ENCODE measurements at regions not wholly inside any gene's neighbourhood (a gene's known extent, or its start where the extent isn't known, plus 50 kb on each side); places are given as distances from the start of the nearest gene placed in this dataset.

DNA sequence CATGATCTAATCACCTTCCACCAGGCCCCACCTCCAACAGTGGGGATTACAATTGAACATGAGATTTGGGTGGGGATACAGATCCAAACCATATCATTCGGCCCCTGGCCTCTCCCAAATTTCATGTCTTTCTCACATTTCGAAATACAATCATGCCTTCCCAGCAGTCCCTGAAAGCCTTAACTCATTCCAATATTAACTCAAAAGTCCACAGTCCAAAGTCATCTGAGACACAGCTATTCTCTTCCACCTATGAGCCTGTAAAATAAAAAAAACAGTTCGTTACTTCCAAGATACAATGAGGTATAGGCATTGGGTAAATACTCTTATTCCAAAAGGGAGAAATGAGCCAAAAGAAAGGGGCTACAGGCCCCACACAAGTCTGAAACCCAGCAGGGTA, 222.6 kb downstream of the SOD2 start:
- no peak for TF ChIP-seq POLR2A (IDR thresholded peaks at IDR 0.05)
- TF ChIP-seq, protein P1, sequence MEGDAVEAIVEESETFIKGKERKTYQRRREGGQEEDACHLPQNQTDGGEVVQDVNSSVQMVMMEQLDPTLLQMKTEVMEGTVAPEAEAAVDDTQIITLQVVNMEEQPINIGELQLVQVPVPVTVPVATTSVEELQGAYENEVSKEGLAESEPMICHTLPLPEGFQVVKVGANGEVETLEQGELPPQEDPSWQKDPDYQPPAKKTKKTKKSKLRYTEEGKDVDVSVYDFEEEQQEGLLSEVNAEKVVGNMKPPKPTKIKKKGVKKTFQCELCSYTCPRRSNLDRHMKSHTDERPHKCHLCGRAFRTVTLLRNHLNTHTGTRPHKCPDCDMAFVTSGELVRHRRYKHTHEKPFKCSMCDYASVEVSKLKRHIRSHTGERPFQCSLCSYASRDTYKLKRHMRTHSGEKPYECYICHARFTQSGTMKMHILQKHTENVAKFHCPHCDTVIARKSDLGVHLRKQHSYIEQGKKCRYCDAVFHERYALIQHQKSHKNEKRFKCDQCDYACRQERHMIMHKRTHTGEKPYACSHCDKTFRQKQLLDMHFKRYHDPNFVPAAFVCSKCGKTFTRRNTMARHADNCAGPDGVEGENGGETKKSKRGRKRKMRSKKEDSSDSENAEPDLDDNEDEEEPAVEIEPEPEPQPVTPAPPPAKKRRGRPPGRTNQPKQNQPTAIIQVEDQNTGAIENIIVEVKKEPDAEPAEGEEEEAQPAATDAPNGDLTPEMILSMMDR (IDR thresholded peaks at IDR 0.05): no peak
